Natural killer cell (primary cell): ENCODE measurements at regions not wholly inside any gene's neighbourhood (a gene's known extent, or its start where the extent isn't known, plus 50 kb on each side); places are given as distances from the start of the nearest gene placed in this dataset.

ENCODE experiments used
- ATAC-seq, 3 donors: fragments of 150-1000 bp in 2 of 3; fragments of 200-7000 bp in 1 of 3; cut with Tn5 transposase; 1 replicate in 1 of 3; 2 replicates in 2 of 3; pipeline ENCODE4 v1.10.0; 2021; ENCODE audit warnings: mild to moderate bottlenecking in 2 of 3, moderate library complexity in 2 of 3
- DNase-seq, 2 donors: peaks; one replicate each; pipeline versions ENCODE4 v3.0.0 to v3.0.0-alpha.2; 2013 to 2021; ENCODE audit warnings: mixed read lengths in 1 of 2
- H3K27ac ChIP-seq: one replicate; pipeline ENCODE4 v1.5.1; 2013; ENCODE audit warnings: mild to moderate bottlenecking, low read length
- H3K27me3 ChIP-seq: one replicate; pipeline ENCODE4 v1.6.1; 2013; ENCODE audit warnings: low read length; ENCODE audit not compliant: control insufficient read depth, insufficient read depth
- H3K36me3 ChIP-seq: one replicate; pipeline ENCODE4 v1.6.1; 2013; ENCODE audit warnings: low read length; ENCODE audit not compliant: control insufficient read depth, insufficient read depth
- H3K4me1 ChIP-seq: one replicate; pipeline ENCODE4 v1.6.1; 2013; ENCODE audit warnings: low read length; ENCODE audit not compliant: control insufficient read depth, insufficient read depth
- H3K4me3 ChIP-seq: one replicate; pipeline ENCODE4 v1.5.1; 2013; ENCODE audit warnings: low read length
- H3K9me3 ChIP-seq: one replicate; pipeline ENCODE4 v1.6.1; 2013; ENCODE audit warnings: low read length; ENCODE audit not compliant: control insufficient read depth, insufficient read depth
- H3K27ac Mint-ChIP-seq, 2 donors: one replicate each; pipeline ENCODE4 v1.8.0; 2022; ENCODE audit warnings: mild to moderate bottlenecking in 2 of 2, mixed read lengths in 2 of 2, moderate library complexity in 1 of 2
- H3K27me3 Mint-ChIP-seq, 2 donors: one replicate each; pipeline ENCODE4 v1.8.0; 2022; ENCODE audit warnings: low read depth in 2 of 2, mixed read lengths in 2 of 2
- H3K36me3 Mint-ChIP-seq: one replicate; pipeline ENCODE4 v1.8.0; 2022; ENCODE audit warnings: mixed read lengths
- H3K4me1 Mint-ChIP-seq, 2 donors: one replicate each; pipeline ENCODE4 v1.8.0; 2022; ENCODE audit warnings: mixed read lengths in 2 of 2
- H3K4me3 Mint-ChIP-seq: one replicate; pipeline ENCODE4 v1.8.0; 2022; ENCODE audit warnings: mild to moderate bottlenecking, moderate library complexity, mixed read lengths
- H3K9me3 Mint-ChIP-seq, 2 donors: one replicate each; pipeline ENCODE4 v1.8.0; 2022; ENCODE audit warnings: mixed read lengths in 2 of 2
- whole genome bisulfite sequencing: methylation state at CpG from one replicate; pipeline ENCODE4 v1.1.7; 2013; ENCODE audit warnings: missing lambda C conversion rate; ENCODE audit not compliant: insufficient coverage; 5-methylcytosine and 5-hydroxymethylcytosine counted together
- intact Hi-C: fragments of 100-400 bp; cut with micrococcal nuclease; formaldehyde crosslinking; loops from one replicate; pipeline ENCODE4 v1.14.2; 2022
- TF ChIP-seq, protein P1 (sequence below): fragments of 200-600 bp; IDR thresholded peaks from one replicate; pipeline ENCODE4 v1.8.0; 2022; ENCODE audit warnings: antibody characterized with exemption

DNA sequence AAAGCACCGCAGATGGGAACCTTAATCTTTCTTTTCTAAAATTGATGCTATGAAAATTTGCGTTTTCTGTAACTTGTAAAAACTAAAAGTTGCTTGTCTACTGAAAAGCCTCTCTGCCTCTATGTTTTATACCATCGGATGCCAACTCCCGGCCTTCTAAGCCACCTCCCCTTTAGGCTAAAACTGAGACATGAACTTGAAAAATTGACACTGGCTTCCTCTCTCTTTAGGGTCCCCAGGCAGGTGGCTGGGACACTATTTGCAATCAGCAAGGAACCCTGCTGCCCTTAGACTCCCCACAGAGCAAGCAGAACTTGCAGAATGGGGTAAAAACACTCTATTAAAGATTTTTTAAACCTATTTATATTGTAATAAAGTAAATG, 151.1 kb upstream of the CAMK1G start:
- Mint-ChIP-seq H3K4me1 (no peaks in the 10 kb centered on the region), H3K36me3 (no peaks in the 10 kb centered on the region), H3K27me3 (peaks cover under 1 to 3% of the 10 kb centered on the region in 2 donors), H3K9me3 (no peaks in the 10 kb centered on the region), H3K27ac (no peak overlapping the region), H3K4me3 (no peak overlapping the region)
- ATAC-seq: no peak
- Histone ChIP-seq H3K4me3 (no peak overlapping the region), H3K4me1 (no peaks in the 10 kb centered on the region), H3K36me3 (no peaks in the 10 kb centered on the region), H3K9me3 (no peaks in the 10 kb centered on the region), H3K27ac (no peak overlapping the region), H3K27me3 (no peaks in the 10 kb centered on the region)
- WGBS: 82% methylated on average over 4 of the region's 4 CpGs
- DNase-seq: no peak
- intact Hi-C loops: no loop called here
- TF ChIP-seq, protein P1, sequence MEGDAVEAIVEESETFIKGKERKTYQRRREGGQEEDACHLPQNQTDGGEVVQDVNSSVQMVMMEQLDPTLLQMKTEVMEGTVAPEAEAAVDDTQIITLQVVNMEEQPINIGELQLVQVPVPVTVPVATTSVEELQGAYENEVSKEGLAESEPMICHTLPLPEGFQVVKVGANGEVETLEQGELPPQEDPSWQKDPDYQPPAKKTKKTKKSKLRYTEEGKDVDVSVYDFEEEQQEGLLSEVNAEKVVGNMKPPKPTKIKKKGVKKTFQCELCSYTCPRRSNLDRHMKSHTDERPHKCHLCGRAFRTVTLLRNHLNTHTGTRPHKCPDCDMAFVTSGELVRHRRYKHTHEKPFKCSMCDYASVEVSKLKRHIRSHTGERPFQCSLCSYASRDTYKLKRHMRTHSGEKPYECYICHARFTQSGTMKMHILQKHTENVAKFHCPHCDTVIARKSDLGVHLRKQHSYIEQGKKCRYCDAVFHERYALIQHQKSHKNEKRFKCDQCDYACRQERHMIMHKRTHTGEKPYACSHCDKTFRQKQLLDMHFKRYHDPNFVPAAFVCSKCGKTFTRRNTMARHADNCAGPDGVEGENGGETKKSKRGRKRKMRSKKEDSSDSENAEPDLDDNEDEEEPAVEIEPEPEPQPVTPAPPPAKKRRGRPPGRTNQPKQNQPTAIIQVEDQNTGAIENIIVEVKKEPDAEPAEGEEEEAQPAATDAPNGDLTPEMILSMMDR: no peak

DNA sequence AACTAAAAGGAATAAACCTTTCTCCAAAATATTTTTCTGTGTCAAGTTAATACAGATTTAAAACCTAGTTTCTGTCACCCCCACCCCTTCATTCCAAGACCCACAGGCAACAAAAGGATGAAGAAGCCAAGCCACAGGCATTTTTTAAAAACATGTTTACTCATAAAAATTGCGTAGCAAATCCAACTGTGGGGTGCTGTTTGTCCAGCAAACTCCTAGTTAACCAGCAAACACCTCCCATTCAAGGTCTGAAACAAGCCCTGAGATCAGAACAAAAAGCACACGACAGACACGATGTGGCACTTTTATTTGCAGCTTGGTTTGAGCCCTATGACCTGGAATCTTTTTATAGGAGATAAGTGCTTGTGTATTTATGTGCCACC, 149.9 kb upstream of the CAMK1G start:
- no peak overlapping the region for H3K27ac Mint-ChIP-seq
- WGBS: 76% methylated on average over 3 of the region's 3 CpGs
- H3K27me3 Mint-ChIP-seq: peaks cover 0 to 3% of the 10 kb centered on the region in 2 donors
- H3K4me1 Mint-ChIP-seq: no peaks in the 10 kb centered on the region
- TF ChIP-seq, protein P1: no peak
- Histone ChIP-seq H3K4me1 (no peaks in the 10 kb centered on the region), H3K27ac (no peak overlapping the region), H3K36me3 (no peaks in the 10 kb centered on the region), H3K27me3 (no peaks in the 10 kb centered on the region), H3K4me3 (no peak overlapping the region), H3K9me3 (no peaks in the 10 kb centered on the region)
- no peak for ATAC-seq
- intact Hi-C loops: no loop called here
- no peak for DNase-seq
- H3K4me3 Mint-ChIP-seq: no peak overlapping the region
- no peaks in the 10 kb centered on the region for H3K36me3 Mint-ChIP-seq
- no peaks in the 10 kb centered on the region for H3K9me3 Mint-ChIP-seq

DNA sequence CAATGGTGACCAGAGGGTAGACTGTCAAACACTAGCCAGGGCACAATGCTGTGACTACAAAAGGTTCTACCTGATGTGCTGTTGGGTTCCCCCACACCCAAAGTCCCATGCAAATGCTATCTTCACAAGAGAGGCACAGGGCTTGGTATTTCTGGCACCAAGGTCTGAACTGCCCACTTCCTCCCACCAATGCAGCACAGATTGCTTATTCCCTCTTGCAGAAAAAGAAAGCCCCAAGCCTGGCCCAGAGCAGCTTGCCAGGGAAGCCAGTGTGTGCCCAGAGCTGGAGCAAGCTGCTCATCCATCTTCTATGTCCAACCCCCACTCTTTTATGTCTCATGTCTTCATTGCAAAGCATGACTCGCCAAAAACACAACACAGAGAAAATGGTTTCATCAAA, 149.4 kb upstream of the CAMK1G start:
- WGBS: 57% methylated on average over 1 of the region's 1 CpG
- H3K9me3 Mint-ChIP-seq: no peaks in the 10 kb centered on the region
- TF ChIP-seq, protein P1: no peak
- no peaks in the 10 kb centered on the region for H3K27me3 Mint-ChIP-seq
- Histone ChIP-seq H3K27me3 (no peaks in the 10 kb centered on the region), H3K9me3 (no peaks in the 10 kb centered on the region), H3K27ac (no peak overlapping the region), H3K4me1 (no peaks in the 10 kb centered on the region), H3K4me3 (no peak overlapping the region), H3K36me3 (no peaks in the 10 kb centered on the region)
- no peak for ATAC-seq
- no peak overlapping the region for H3K4me3 Mint-ChIP-seq
- intact Hi-C loops: no loop called here
- no peaks in the 10 kb centered on the region for H3K4me1 Mint-ChIP-seq
- DNase-seq: no peak
- H3K27ac Mint-ChIP-seq: no peak overlapping the region
- no peaks in the 10 kb centered on the region for H3K36me3 Mint-ChIP-seq

DNA sequence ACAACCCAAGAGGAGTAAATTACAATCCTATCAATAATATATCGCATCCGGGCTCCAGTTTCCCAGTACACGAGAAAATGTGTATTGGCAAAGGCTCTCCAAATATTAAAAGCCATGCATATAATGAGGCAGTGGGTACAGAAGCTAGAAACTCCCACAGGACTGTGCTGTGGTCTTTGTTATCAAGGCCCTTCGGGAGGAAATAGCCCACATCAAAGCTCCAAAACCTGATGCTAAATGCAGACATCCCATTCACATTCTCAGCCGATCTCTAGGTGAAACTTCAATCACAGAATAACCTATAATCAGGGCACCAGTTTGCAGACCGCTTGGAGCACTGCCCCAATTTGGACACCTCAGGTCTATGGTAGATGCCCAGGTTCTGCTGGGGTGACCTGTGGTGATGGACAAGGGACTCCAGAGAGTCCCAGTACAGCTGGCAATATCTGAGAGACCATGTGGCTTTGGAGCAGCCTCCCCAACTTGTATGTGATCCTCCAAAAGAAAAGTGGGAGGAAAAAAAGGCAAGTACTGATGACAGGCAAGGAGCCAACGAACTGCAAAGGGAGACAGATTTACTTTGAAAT, 148.8 kb upstream of the CAMK1G start:
- Histone ChIP-seq H3K27ac (no peak overlapping the region), H3K36me3 (no peaks in the 10 kb centered on the region), H3K27me3 (no peaks in the 10 kb centered on the region), H3K9me3 (no peaks in the 10 kb centered on the region), H3K4me3 (no peak overlapping the region), H3K4me1 (no peaks in the 10 kb centered on the region)
- no peak overlapping the region for H3K4me3 Mint-ChIP-seq
- TF ChIP-seq, protein P1: no peak
- DNase-seq: no peak
- no peak overlapping the region for H3K27ac Mint-ChIP-seq
- no peak for ATAC-seq
- 36% methylated on average over 5 of the region's 7 CpGs for WGBS
- intact Hi-C loops: no loop called here
- H3K4me1 Mint-ChIP-seq: no peaks in the 10 kb centered on the region
- no peaks in the 10 kb centered on the region for H3K27me3 Mint-ChIP-seq
- H3K9me3 Mint-ChIP-seq: peaks cover 0 to under 1% of the 10 kb centered on the region in 2 donors
- no peaks in the 10 kb centered on the region for H3K36me3 Mint-ChIP-seq
